NCI-H146 treated with DMSO at 0.1 percent for 48 hours (cell line): ENCODE measurements at regions not wholly inside any gene's neighbourhood (a gene's known extent, or its start where the extent isn't known, plus 50 kb on each side); places are given as distances from the start of the nearest gene placed in this dataset.
"Not testable (repeated sequence)": the region's sequence is repeated elsewhere in the genome, so short reads cannot be mapped to it uniquely, and the experiment has no call there.

Experiments
- DNase-seq: peaks from one replicate; lab custom pipeline; 2025; ENCODE audit not compliant: unreplicated experiment; lab: John Stamatoyannopoulos, UW

DNA sequence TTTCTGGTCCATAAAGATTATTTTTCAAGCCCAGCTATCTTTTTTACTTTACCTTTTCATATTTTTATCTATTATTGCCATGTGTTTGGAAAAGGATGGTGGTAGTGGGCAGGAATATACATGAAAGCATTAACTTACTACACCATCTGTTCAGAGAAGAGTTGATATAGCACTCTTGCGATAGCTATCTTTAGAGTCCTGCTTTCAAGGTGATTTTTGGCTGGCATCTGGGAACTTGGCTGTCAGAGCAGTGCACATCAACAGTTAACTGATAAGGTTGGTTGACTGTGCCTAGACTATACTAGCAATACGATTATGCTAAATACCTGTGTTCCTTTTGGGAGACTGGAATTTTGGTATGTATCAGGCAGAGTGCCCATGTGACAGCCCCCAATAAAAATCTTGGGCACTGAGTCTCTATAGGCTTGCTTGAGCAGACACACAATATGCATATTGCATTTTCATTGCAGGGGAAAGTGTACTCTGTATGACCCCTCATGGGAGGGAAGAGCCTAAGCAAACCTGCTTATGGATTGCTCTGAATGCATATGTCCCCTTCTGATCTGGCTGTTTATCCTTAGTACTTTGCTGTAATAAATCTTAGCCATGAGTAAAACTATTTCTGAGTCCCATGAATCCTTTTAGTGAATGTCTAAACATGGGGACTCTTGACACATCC lies 227.6 kb upstream of the C9orf72 start:
- DNase-seq = no peak

DNA sequence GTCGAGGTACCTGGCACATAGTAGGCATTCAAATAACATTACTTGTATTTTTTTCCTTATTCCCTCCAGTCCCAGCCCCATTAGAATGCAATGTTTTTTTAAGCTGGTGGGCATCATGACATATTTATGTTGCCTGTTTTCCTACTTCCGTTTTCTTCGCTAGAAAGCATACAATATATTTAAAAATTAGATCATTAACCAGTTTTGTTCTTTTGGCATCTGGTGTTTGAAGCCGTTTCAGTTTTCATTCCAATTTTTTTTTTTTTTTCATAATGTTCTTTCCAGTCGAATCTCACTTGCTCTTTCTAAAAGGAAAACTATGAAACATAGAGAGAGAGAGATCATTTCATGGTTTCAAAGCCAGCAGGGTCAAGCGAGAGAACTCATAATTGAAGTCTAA lies 228.3 kb upstream of the C9orf72 start:
- no peak for DNase-seq

DNA sequence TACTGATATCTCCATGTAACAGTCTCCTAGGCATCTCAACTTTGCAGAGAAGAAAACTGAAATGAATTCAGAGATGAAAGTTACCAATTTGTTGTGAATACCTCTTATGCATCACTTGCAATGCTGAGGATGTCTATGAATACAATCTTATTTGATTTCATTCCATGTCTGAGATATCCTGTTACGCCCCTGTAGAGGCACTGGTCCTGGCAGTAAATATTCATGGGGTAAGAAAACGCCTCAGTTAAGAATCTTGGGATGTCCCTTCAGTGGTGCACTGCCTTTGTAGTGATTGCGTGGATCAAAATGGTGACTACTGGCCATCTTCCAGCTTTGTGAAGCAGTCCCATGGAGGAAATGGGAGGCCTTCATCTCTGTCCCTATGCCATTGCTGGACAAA lies 229.1 kb upstream of the C9orf72 start:
- no peak for DNase-seq

DNA sequence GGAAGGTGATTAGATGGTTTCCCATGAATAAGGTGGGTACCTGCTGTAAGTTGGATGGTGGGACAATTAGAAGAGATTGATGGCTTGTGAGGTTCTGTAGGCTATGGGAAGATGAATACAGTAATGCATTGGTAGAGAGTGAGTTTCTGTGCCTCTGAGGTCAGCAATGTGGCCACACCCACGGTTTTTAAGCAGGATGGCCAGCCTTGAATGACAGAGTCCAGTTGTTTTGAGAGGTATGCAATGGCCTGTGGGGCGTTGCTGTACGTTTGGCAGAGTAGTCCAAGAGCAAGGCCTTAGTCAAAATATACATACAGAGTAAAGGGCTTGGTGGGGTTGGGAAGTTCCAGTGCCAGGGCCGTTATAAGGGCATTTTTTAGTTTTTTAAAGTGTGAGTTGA lies 235.6 kb upstream of the C9orf72 start:
- DNase-seq = no peak

DNA sequence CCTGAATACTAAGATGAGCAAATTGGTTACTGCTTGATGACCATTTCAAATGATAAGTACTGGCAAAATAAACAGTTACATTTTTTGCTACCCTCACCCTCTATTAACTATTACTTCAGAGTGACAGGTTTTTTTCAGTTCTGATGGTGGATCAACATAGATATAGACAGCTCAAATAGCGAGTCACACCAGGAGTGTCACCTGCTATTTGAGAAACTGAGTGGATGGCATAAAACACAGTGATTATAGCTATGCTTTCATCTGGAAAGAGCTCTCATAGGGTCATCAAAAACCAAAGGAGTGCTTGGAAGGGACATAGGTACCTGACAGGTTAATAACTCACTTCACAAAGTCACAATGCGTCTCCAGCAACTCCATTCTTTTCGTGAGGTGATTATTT lies 244.5 kb upstream of the C9orf72 start:
- DNase-seq = no peak

DNA sequence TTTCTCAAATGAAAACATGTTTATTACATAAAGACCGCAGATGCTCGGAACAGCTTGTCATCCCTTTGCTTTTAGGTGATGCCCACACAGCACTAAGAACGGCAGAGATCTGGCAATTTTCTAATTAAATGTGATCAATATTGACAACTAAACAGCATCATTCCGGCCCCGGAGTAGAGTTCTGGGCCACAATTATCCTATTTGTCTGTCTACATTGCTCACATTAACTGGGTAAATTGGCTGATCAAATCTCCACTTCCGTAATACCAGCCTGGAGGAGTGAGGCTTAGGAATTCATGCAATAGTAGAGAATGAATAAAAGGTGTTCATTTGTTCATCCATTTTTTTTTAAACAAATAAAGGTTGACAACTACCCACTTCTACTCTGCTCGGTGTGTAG lies 245.1 kb upstream of the C9orf72 start:
- no peak for DNase-seq

DNA sequence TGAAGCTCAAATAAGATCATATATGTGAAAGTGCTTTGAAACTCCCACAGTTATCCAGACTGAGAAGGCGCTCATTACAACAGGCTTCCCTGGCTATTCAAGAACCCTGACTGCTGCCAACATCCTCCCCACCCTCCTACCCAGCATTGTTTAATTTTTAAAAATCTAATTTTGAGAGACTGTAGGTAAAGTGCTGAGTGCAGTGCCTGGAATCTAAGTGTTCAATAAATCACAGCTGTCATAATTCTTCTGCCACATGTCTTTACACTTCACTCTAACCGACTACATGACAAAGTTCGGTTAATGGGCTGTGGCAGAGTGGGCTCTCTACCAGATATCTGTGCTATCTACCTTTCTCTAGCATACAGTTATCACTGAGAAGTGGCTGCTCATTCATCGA lies 255.6 kb upstream of the C9orf72 start:
- no peak for DNase-seq

DNA sequence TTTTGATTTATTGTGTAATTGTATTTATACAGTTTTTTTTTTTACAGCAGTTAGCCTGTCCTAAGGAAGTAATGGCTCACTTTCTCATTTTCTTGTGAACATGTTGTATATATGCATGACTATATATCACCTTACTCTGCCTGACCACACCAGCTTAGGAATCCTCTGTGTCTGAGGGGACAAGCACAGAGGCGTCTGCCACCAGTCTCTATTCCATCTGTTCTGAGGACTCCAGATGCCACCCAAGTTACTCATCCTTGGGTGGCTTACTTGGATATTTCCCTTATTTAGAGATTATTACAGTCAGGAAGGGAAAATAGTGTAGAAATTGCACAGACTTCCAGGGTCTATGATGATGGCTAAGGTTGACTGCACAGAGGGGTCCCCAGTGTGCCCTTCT lies 256.3 kb upstream of the C9orf72 start:
- no peak for DNase-seq

DNA sequence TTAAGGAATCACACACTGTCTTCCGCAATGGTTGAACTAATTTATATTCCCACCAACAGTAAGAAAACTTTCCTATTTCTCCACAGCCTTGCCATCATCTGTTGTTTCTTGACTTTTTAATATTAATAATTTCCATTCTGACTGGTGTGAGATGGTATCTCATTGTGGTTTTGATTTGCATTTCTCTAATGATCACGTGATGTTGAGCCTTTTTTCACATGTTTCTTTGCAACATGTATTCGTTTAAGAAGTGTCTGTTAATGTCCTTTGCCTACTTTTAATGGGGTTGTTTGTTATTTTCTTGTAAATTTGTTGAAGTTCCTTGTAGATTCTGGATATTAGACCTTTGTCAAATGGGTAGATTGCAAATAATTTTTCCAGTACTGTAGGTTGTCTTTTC lies 258.8 kb upstream of the C9orf72 start:
- not testable (repeated sequence) for DNase-seq

DNA sequence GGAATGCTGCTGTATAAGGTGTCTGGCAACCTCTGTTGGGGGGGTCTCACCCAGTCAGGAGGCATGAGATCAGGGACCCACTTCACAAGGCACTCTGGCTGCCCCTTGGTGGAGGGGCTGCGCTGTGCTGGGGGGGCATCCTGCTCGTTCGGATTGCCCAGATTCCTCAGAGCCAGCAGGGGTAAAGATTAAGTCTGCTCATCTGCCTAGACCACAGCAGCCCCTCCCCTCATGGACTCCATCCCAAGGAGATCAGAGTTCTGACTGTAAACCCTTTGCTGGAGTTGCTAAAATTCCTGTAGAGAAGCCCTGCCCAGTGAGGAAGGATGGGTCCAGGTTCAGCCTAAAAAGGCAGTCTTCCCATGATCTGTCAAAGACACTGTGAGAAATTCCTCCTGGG lies 262.0 kb upstream of the C9orf72 start:
- DNase-seq = no peak

DNA sequence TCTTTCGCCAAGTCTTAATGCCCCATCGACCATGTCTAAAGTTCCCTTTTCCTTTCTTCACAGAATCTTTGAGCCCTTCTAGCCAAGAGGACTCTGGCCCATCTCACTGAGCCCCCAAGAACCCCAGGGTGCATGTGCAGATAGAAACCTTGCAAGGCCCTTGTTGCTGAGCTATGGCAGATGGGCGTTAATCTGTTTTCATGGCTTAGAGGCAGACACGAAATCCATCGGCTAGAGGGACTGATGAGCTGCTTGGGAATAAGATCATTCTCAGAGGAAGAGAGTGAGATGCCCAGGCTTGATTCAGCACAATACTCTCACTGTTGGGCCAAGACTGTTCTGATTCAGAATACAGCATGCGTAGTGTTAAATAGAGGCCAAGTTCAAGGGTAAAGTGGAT lies 262.5 kb upstream of the C9orf72 start:
- no peak for DNase-seq

DNA sequence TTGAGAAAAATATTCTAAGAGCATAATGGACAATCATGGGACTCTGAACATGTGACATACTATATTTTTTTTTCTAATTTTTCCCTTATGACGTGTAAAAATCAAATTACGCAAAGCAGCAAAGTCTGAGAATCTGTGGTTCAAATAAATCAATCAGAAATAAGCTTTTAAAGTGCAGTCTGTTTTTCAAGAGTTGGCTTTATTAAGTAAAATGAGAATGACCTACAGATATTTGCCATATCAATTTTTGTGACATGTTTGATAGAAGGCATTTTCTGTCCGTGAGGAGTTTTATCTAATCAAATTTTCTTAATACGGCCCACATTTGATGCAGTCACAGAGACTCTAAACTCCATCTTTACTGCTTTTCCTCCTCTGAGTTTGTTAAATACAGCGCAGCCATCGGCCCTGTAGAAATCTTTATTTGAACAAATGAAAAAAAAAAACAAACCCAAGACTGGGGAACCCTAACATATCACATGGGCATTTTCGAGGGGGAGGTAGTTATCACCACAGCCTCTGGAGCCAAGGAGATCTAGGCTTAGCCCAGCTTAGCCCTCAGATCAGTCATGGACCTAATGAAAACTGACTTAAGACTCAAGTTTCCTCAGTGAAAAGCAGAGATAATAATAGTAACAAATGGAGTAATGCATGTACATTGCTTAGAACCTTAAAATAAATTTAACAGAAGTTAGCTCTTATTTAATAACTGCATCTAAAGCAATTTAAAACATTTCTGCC lies 263.6 kb upstream of the C9orf72 start:
- no peak for DNase-seq

DNA sequence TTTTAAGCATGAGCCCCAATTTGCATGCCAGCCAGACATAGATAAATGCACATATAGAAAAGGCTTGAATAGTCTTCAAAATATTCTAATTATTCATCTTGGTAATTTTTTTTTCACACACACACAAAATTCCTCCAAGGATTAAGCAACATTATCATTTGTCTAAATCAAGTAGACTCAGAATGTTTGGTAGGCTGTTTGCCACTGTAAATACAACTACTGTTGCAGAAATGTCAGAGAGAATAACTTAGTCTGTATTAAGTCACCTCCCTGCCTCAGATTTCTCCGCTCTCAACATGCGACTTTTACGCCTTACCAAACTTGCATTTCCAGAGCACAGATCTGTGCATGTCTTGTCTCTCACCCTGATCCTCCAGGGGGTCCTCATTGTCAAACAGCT lies 265.6 kb upstream of the C9orf72 start:
- DNase-seq = no peak

DNA sequence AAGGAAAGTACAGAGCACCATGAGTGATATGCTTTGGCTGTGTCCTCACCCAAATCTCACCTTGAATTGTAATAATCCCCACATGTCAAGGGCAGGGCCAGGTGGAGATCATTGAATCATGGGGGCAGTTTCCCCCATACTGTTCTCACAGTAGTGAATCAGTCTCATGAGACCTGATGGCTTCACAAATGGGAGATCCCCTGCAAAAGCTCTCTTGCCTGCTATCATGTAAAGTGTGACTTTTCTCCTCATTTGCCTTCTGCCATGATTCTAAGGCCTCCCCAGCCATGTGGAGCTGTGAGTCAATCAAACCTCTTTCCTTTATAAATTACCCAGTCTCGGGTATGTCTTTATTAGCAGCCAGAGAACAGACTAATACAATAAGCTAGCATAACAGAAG lies 266.5 kb upstream of the C9orf72 start:
- not testable (repeated sequence) for DNase-seq

DNA sequence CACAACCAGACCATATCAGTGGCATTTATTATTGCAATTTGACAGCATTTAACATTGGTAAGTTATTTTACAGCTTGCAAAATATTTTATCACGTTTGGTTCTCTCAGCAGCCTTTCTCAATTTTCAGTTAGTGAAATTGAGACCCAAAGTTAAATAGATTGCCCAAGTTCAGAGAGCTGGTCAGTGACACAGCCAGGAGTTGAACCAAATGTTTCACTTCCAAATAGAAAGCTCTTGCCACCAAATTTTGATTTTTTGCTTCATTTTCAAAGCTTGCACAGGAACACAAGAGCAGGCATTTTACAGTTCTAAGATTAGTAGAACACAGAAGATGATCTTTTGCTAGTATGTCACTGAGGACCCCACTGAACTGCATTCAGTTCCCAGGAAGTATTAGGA lies 271.5 kb upstream of the C9orf72 start:
- no peak for DNase-seq

DNA sequence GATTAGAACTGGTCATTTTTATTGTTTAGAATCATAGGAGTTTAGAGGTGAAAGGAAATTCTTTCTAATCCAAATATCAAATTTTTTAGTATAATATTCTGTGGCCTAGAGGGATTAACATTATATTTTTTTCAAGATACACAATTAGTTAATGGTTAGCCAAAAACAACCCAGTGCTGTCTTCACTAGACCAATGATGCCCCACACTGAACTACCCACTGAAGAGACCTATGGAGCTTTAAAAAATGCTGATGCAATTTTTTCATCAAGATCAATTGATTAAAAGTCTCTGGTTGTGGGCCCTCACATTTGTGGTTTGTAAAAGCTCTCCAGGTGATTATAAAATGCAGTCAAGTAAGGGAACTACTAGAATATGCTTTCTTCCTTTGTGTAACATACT lies 274.1 kb upstream of the C9orf72 start:
- no peak for DNase-seq

DNA sequence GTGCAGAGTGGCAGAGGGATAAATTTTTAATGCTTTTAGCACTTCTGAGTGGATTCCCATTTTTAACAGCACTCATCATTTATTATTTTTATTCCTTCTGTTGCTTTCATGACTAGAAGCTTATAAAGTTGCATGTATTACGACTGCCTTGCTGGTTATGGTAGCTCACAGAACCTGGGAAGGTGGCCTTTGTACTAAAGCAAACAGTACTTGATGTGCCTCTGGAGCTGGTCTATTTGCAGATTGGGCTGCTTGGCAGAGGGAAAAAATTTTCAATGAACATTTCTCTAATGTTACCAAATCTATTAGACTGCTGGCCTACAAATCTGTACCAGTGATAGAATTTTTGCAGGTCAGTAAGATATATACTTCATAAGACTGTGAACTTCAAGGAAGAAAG lies 274.5 kb upstream of the C9orf72 start:
- no peak for DNase-seq

DNA sequence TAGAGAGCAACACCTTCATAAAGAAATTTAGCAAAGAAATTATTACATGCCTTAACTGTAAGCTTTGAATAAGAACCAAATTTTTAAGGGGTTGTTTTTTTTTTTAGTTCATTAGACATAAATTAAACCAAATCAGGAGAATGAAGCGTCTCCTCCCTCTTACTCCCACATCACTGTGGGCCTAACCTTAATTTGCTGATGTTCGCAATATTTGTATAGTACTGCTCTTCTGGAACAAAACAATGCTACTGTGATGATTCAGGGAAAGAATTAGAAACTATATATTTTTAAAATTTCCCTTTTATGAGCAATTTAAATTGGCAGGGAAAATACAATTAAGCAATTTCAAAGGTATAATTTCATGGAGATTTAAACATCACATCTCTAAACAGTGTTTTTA lies 275.0 kb upstream of the C9orf72 start:
- no peak for DNase-seq

DNA sequence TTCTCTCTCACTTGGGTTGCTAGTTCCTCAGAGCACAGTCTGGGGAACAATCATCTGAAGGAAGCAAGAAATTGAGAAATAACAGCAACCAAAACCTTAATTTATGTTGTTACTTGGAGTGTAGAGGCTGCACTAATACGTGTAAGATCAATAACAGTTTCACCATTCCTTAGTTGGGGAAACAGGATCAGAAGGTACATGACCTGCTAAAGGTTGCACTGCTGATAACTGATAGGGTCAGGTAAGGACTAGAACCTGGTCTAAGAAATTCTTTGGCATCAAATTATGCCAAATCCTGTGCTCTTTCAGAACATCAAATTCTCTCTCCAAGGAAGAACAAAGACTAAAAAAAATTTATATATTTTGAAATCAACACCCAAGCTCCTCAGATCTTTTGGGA lies 278.6 kb upstream of the C9orf72 start:
- no peak for DNase-seq

DNA sequence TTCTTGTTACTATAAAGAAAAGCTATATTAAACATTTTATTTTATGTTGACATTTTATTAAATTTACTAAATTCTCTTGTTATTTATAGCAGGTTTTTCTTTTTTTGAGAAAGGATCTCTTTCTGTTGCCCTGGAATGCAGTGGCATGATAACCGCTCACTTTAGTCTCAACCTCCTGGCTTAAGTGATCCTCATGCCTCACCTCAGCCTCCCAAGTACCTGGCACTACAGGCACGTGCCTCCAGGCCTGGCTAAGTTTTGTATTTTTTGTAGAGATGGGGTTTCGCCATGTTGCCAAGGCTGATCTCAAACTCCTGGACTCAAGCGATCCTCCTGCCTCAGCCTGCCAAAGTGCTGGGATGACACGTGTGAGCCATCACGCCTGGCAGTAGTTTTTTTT lies 280.2 kb upstream of the C9orf72 start:
- no peak for DNase-seq

DNA sequence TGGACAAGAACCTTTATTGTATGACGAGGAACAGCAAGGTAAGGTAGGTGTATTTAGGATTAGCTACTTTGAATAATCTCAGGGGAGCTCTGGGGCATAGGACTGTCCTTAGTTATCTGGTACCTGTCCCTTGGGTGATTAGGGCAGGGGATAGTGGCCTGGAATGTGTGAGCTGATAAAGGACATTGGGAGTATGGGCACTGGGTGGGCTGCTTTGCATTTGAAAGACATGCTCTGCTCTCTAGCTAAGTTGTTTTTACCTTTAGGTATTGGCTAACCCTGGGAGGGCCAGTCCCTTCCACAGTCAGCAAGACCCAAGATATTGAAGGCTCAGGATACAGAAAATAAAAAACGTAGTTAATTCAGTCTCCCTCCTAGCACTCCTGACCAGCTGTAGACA lies 282.8 kb upstream of the C9orf72 start:
- no peak for DNase-seq

DNA sequence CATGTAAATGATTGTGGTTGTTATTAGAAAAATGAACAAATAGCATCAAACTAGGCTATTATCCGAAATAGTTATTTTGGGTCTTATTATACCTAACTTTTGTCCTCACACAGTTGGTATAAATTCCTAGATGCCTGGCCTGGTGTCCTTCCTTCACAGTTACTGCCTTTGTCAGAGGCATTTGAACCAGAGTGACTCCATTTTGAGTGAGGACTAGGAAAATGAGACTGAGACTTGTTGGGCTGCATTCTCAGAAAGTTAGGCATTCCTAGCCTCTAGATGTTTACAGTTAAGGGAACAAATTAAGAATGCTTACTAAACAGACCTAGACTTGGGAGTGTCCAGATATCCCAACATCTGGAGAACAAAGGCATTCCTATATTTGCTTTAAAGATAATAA lies 283.5 kb upstream of the C9orf72 start:
- no peak for DNase-seq

DNA sequence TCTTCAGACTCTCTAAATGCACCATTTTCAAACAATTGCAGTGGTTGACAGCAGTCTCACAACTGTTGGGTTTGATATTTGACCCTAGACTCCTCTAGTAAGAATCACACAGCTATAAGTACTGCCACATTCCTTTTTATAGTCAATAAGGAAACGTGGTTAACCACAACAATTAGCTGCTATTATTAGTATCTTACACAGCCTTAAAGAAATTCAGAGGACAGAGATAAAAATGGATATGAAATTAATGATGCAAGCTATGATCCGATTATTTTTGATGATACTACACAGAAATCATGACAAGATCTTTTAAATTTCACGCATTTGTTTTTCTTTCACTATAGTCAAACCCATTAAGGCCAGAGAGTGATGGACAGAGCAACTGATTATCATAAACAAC lies 288.6 kb upstream of the C9orf72 start:
- DNase-seq = no peak
